CD4-positive, alpha-beta T cell treated with Interleukin-15 for 1 hour (primary cell): ENCODE measurements at regions not wholly inside any gene's neighbourhood (a gene's known extent, or its start where the extent isn't known, plus 50 kb on each side); places are given as distances from the start of the nearest gene placed in this dataset.

Experiments used
- DNase-seq: peaks from one replicate; pipeline ENCODE4 v3.0.0-alpha.2; 2020

GRCh38 chr20:11053310-11053709 lies 379.5 kb upstream of the JAG1 start:
- no peak for DNase-seq

GRCh38 chr20:11054266-11054993 lies 380.6 kb upstream of the JAG1 start:
- no peak for DNase-seq

- no peak for DNase-seq
These were observed 382.6 kb upstream of the JAG1 start for GRCh38 chr20:11056414-11056813.

- no peak for DNase-seq
These were observed 383.8 kb upstream of the JAG1 start for GRCh38 chr20:11057624-11058023.

- DNase-seq: no peak
These were observed 385.9 kb upstream of the JAG1 start for GRCh38 chr20:11059659-11060058.

GRCh38 chr20:11060423-11061185 lies 386.8 kb upstream of the JAG1 start:
- DNase-seq: no peak

GRCh38 chr20:11063444-11063843 lies 389.6 kb upstream of the JAG1 start:
- DNase-seq: no peak

- no peak for DNase-seq
These were observed 391.1 kb upstream of the JAG1 start for GRCh38 chr20:11064946-11065345.

GRCh38 chr20:11067359-11067758 lies 393.6 kb upstream of the JAG1 start:
- no peak for DNase-seq

GRCh38 chr20:11072982-11073381 lies 399.2 kb upstream of the JAG1 start:
- no peak for DNase-seq

- DNase-seq: no peak
These were observed 402.8 kb upstream of the JAG1 start for GRCh38 chr20:11076434-11077105.

GRCh38 chr20:11077226-11077625 lies 403.4 kb upstream of the JAG1 start:
- DNase-seq: no peak

GRCh38 chr20:11080010-11080409 lies 406.2 kb upstream of the JAG1 start:
- no peak for DNase-seq

GRCh38 chr20:11080781-11081377 lies 407.1 kb upstream of the JAG1 start:
- no peak for DNase-seq

- no peak for DNase-seq
These were observed 410.0 kb upstream of the JAG1 start for GRCh38 chr20:11083841-11084240.

- DNase-seq: no peak
These were observed 410.7 kb upstream of the JAG1 start for GRCh38 chr20:11084508-11084907.

GRCh38 chr20:11086970-11087369 lies 413.2 kb upstream of the JAG1 start:
- DNase-seq: no peak

- no peak for DNase-seq
These were observed 417.0 kb upstream of the JAG1 start for GRCh38 chr20:11090751-11091150.

GRCh38 chr20:11091511-11091910 lies 417.7 kb upstream of the JAG1 start:
- DNase-seq: no peak

GRCh38 chr20:11092151-11092550 lies 418.4 kb upstream of the JAG1 start:
- no peak for DNase-seq

GRCh38 chr20:11094196-11094595 lies 420.4 kb upstream of the JAG1 start:
- DNase-seq: no peak

GRCh38 chr20:11094711-11095110 lies 420.9 kb upstream of the JAG1 start:
- DNase-seq: no peak

GRCh38 chr20:11098888-11099287 lies 425.1 kb upstream of the JAG1 start:
- DNase-seq: no peak

- no peak for DNase-seq
These were observed 427.4 kb upstream of the JAG1 start for GRCh38 chr20:11101243-11101642.
